ENCODE measurements at regions not wholly inside any gene's neighbourhood (a gene's known extent, or its start where the extent isn't known, plus 50 kb on each side); places are given as distances from the start of the nearest gene placed in this dataset.
"Not testable (repeated sequence)": the region's sequence is repeated elsewhere in the genome, so short reads cannot be mapped to it uniquely, and the experiment has no call there.

DNA sequence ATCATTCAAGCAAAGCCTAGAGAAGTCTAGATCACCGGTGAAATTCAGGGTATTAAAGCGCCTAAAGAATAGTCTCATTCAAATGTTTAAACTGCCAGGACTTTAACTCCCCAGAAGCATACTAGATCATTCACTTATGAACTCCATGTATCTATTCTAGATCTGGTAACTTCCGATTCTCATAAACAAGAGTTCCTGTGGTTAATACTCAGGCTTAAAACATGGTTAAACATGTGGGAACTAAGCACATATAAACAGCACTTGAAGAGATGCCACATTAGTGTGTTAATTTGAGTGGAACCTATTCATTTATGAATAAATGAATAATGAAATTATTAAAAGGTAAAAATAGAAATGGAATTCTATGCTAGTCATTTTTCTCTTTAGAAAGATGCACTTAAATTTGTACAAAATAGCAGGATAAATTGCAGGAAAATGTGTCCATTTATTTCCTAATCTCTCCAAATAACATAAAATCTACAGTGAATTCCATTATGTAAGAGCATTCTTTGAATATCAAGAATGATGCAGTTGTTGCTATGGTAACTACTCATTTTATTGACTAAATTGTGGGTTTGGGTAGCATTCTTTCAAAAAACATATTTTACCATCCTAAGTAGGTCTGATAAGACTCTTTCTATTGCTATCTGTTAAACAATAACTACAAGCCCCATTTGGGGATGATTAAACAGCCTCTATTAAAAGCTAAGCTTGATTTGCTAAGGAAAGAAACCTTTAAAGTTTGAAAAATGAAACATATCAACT, 147.6 kb upstream of the TMEM168 start:
- peak; percentile 35 for DNase-seq (ENCODE audit: low read depth)

DNA sequence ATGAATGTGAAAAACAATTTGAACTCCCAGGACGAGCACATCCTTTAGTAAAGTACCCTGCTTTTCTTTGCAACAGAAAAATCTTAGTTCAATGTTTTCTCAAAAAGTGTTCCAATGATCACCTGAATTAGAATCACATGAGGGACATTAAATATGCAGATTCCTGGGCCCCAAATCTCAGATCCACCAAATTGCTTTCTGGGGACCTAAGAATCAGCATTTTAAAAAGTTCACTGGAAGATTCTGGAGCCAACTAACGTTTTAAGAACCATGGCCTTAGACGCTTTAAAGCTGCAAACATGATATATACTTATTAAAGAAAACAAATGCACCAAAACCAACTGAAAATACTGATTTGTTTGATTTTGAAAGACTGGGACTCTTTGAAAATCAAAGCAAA, 143.4 kb upstream of the TMEM168 start:
- no peak for DNase-seq (ENCODE audit: low read depth)

DNA sequence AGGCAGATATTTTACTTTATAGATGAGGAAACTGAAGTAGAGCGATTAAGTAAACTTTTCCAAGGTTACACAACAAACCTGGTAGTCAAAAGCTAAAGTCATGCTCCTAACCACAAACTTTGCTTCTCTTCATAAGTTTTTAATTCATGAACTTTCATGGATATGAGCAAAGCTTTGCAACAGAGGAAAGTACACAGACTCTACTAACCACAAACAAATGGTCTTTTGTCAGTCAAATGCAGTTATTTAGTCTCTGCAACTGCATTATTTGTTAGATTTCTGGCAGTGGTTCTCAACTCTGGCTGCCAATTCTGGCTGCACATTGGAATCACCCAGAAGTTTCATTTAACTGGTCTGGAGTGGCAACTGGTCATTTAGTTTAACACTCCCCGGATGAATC, 140.6 kb upstream of the TMEM168 start:
- peak; percentile 75 for DNase-seq (ENCODE audit: low read depth)

DNA sequence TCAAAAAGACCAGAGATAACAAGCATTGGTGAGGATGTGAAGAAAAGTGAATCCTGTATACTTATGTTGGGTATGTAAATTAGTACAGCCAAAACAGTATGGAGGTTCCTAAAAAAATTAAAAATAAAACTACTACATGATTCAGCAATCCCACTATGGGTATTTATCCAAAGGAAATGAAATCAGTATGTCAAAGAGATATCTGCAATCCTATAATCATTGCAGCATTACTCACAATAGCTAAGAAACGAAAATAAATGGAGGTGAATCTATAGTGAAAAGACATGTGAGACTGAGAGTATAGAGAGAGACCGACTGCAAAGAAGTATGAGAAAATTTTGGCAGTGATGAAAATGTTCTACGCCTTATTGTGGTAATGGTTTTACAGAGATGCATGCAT, 139.2 kb upstream of the TMEM168 start:
- DNase-seq (ENCODE audit: low read depth), result no peak

DNA sequence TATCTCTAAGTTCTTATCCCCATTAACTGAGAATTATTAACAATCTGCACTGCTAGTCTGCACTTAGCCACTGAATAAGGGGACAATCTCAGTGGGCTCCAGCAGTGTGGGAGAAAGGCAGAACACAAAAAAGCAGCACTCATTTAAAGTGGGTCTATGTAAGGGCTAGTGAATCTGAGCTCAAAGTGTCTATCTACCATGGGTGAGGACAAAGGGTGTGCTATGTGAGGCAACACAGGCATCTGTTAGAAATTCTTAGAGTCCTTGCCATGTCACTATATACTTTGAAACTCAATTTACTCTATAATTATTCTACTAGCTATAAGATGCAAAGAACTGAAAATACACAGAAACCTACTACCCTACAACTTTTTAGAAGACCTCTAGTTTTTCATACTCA, 135.8 kb upstream of the TMEM168 start:
- DNase-seq (ENCODE audit: low read depth), result no peak

DNA sequence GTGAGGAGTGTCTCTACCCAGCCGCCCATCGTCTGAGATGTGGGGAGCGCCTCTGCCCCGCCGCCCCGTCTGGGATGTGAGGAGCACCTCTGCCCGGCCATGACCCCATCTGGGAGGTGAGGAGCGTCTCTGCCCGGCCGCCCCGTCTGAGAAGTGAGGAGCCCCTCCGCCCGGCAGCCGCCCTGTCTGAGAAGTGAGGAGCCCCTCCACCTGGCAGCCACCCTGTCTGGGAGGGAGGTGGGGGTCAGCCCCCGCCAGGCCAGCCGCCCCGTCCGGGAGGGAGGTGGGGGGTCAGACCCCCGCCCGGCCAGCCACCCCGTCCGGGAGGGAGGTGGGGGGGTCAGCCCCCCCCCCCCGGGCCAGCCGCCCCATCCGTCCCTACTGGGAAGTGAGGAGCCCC, 132.4 kb upstream of the TMEM168 start:
- DNase-seq (ENCODE audit: low read depth), result not testable (repeated sequence)

DNA sequence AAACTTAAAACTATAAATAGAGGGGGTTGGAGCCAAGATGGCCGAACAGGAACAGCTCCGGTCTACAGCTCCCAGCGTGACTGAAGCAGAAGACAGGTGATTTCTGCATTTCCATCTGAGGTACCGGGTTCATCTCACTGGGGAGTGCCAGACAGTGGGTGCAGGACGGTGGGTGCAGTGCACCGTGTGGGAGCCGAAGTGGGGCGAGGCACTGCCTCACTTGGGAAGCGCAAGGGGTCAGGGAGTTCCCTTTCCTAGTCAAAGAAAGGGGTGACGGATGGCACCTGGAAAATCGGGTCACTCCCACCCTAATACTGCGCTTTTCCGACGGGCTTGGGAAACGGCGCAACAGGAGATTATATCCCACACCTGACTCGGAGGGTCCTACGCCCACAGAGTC, 126.2 kb upstream of the TMEM168 start:
- DNase-seq (ENCODE audit: low read depth), result not testable (repeated sequence)

DNA sequence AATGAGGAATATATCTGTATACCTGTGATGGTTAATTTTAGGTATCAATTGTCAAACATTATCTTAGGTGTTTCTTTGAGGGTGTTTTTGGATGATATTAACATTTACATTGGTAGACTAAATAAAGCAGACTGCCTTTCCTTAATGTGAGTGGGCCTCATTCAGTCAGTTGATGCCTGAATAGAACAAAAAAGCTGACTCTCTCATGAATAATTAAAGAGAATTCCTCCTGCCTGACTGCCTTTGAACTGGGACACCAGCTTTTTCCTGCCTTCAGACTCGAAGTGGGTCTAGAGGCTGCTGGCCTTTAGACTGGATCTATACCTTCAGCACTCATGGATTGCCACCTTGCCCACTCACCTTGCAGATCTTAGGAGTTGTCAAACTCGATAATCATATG, 117.9 kb upstream of the TMEM168 start:
- DNase-seq (ENCODE audit: low read depth), result peak; percentile 4

DNA sequence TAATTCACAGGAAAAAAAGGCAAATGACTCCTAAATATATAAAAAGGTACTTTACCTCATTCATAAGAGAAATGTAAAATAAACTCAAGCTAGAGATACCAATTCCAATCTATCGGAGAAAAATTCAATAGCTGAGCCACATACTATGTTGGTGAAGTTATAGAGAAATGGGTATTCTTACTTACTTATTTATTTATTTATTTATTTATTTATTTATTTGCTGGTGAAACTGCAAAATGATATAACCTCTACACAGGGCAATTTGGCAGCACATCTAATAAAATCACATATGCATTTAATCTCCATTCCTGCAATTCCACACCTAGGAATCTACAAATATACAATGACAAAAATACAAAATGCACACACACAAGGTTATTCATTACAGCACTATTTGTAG, 117.5 kb upstream of the TMEM168 start:
- no peak for DNase-seq (ENCODE audit: low read depth)

DNA sequence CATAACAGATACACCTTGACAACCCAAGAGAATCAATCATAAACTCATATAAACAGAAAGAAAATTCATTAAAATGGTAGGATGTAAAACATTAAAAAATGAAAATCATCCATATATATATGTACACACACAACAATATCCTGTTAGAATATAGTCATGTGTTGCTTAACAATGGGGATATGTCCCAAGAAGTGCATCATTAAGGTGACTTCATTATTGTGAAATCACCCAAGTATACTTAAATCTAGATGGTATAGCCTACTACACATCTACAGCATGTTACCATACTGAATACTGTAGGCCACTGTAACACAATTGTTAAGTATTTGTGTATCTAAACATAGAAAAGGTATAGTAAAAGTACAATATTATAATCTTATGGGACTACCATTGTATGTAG, 115.8 kb upstream of the TMEM168 start:
- no peak for DNase-seq (ENCODE audit: low read depth)

DNA sequence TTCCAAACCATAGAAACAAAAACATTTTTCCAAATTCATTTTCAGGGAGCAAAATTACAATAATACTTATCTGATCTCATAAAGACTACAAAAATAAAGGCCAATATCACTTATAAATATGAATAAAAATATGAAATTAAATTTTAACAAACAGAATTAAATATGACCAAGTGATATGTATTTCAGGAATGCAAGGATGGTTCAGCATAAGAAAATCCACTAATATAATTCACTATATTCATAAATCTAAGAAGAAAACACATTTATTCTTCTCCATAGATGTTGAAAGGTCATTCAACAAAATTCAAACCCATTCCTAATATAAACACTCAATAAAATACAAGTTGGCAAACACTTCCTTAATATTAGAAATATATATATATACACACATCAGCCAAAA, 115.2 kb upstream of the TMEM168 start:
- no peak for DNase-seq (ENCODE audit: low read depth)

DNA sequence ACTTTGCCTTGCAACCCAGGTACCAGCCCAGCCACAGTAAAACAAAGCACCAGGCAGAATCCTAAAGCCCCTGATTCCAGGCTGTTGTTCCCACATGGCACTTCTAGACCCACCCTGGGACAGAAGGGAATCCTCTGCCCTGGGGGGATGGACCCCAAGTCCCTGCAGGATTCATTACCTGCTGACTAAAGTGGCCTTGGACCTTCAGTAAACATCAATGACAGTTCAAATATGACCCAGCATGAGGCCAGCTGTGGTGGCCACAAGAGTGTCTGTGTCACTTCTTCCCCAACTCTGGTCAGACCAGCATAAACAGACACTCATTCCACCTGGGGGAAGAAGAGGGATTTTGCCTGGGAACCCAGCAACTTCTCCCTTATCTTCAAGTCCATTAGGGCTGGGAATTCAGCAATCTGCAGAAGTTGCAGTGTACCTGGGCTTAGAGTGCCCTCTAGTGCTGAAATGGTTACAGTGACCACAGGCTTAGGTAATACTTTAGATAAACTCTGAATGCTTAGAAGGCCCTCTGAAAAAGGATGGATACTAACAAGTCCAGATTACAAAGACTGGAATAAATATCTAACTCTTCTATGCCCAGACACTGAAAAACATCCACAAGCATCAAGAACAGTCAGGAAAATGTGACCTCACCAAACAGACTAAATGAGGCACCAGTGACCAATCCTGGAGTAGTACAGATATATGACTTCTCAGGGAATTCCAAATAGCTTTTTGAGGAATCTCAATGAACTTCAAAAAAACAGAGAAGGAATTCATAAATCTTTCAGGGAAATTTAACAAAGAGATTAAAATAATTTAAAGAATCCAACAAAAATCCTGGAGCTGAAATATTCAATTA, 108.5 kb upstream of the TMEM168 start:
- DNase-seq (ENCODE audit: low read depth), result peak; percentile 70

DNA sequence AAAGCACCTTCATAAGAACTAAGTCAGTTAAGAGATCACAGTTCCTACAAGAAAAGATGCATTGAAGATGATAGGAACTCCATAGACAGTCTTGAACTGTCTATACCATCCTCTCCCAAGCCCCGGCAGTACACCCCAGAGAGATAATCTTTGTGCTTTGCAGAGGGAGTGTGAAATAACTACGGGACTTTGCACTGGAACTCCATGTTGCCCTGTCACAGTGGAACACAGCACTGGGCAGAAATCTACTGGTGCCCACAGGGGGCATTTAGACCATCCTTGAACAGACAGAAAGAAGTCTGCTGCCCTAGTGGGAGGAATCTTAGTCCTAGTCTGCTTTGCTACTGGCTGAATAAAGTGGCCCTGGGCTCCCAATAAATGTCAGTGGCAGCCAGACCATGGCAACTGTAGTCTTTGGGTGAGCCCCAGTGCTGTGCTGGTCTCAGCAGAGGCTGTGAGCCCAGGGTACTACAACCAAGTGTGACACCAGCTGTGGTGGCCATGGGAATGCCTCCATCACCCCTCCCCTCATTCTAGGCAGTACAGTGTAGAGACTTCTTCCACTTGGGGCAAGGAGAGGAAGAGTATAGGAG, 107.7 kb upstream of the TMEM168 start:
- no peak for DNase-seq (ENCODE audit: low read depth)

DNA sequence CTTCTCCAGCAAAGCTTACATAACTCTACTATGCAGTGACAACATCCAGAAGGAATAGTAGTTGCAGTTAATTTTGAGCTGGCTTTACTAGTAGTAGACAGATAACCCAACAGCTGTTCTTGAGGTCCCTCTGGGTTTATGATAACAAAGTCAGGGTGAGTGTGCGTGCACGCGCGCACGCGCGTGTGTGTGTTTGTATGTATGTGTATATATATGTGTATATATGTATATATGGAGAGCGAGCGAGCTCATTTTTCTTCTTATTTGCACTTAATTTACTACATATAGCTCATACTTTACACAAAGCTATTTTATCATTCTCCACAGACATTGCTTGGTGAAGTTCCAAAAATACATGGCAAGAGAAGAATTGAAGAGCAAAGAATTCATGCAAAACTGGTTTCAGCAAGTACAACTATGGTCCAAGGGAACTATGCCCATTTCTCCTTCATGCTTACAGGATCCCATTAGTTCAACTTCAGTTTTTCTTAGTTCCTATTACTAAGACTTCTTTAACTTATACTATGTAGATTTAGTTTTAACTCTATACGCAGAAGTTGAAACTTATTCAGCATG, 105.9 kb upstream of the TMEM168 start:
- no peak for DNase-seq (ENCODE audit: low read depth)

DNA sequence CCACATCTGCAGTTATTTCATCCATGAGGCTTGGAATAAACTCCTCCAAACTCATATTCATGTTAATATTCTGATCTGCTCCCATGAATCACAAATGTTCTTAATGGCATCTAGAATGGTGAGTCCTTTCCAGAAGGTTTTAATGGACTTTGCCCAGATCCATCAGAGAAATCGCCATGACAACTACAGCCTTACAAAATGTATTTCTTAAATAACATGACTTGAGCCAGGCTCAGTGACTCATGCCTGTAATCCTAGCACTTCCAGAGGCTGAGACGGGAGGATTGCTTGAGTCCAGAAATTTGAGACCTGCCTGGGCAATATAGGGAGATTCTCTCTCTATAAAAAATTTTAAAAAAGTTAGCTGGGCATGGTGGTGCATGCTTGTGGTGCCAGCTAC, 102.1 kb upstream of the TMEM168 start:
- DNase-seq (ENCODE audit: low read depth), result peak; percentile 77

DNA sequence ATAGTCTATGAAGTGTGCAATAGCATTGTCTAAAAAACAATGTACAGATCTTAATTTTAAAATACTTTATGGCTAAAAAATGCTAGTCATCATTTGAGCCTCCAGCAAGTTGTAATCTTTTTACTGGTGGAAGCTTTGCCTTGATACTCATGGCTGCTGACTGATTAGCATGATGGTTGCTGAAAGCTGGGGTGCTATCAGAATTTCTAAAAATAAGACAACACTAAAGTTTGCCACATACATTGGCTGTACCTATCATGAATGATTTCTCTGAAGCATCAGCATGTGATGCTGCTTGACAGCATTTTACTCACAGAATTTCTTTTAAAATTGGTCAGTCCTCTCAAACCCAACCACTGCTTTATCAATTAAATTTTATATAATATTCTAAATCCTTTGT, 101.5 kb upstream of the TMEM168 start:
- DNase-seq (ENCODE audit: low read depth), result no peak

DNA sequence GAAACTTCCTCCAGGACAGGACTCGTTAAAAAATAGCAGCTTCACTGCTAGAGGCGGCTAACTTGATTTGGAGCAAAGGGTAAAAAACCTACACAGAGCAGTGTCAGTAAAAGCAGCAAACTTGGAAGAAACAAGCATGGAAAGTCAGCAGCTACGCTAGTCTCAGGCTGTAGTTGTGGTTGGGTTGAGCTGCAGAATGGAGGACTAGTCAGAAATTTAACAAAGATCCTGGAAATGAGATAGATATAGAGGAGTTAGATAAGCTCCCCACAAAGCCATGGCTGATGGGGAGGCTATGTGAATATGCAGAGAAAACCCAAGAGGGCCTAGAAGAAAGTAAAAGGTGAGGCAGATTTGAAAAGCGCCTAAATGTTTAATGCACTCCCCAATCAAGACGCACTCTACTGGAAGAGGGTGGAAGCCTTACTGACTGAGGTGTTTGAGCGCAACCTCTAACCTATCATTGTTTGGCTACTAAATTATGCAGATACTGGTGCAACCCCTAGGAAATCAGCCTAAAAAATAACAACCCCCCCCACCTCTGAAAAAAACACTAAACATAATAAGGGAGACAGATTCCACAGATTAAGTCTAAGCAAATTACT, 99.7 kb upstream of the TMEM168 start:
- DNase-seq (ENCODE audit: low read depth), result no peak

DNA sequence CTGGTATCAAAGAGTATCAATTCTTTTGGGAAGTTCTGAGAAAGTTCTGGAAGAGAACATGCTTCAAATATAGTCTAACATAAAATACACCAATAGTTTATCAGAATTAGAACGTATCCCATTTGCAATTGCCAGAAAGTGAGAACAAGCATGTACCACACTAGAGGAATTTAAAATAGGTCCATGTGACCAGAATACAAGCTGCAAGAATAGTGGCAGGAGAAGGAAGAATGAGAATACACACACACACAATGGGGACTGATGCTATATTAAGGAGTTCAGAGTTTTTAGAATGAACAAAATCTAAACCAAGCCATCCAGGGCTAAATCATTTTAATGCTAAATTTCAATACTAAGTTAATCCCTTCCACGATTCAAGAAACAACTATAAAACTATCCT, 99.1 kb upstream of the TMEM168 start:
- DNase-seq (ENCODE audit: low read depth), result no peak

DNA sequence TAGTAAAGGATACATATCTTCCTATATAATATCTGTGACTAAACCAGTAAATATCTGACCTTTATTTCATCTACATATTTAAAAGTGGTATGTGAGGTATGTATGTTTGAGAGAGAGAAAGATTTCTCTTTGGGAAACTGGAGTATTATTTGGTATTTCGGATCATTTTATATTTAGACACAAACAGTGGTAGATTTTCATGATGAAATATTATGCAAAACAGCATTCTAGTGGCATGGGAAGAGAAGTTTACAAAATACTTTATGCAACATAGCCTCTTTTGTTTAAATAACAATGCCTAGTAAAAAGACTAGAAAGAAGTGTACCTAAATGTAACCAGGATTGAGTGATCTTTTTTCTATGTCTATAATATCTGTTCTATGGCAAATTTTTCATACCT, 98.6 kb upstream of the TMEM168 start:
- DNase-seq (ENCODE audit: low read depth), result no peak

DNA sequence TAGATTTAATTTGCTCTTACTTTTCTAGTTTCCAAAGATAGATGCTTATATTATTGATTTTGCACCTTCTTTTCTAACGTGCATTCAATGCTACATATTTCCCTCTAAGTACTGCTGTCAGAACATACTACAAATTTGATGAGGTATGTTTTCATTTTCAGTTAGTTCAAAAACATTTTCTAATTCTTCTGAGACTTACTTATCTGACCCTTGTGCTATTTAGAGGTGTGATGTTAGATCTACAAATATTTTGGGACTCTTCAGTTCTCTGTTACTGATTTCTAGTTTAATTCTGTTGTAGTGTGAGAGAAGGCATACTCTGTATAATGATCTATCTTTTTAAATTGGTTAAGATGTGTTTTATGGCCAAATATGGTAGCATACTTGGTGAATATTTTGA, 97.8 kb upstream of the TMEM168 start:
- DNase-seq (ENCODE audit: low read depth), result no peak

DNA sequence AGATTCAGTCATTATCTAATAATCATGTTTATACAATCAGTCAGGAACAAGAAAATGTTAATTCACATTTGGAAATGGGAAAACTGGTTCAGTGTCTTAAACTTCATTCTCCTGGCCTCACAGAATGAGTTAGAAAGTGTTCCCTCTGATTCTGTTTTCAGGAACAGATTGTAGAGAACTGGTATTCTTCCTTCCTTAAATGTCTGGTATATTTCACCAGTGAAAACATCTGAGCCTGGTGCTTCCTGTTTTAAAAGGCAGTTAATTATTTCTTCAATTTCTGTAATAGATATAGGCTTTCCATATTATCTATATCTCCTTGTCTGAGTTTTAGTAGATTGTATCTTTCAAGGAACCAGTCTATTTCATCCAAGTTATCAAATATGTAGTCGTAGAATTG, 97.1 kb upstream of the TMEM168 start:
- no peak for DNase-seq (ENCODE audit: low read depth)

DNA sequence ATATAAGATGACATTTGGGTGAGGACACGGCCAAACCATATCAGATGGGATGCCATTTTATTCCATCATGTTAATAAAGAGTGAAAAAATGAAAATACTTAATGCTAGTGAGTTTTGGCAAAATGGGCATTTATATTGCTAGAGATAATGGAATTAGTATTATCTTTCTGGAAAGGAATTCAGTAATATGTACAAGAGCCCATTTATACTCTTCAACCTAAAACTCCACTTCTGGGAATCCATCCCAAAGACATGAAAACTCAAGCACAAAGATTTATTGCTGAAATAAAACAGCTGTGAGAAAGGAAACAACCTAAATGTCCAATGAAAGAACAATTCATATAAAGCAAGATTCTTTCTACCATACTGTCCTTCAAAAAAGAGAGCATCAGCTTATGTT, 96.0 kb upstream of the TMEM168 start:
- DNase-seq (ENCODE audit: low read depth), result no peak
